ENCODE measurements at regions not wholly inside any gene's neighbourhood (a gene's known extent, or its start where the extent isn't known, plus 50 kb on each side); places are given as distances from the start of the nearest gene placed in this dataset.
A peak's percentile ranks its signal among the peaks of the same experiment; 100 is the strongest.

DNA sequence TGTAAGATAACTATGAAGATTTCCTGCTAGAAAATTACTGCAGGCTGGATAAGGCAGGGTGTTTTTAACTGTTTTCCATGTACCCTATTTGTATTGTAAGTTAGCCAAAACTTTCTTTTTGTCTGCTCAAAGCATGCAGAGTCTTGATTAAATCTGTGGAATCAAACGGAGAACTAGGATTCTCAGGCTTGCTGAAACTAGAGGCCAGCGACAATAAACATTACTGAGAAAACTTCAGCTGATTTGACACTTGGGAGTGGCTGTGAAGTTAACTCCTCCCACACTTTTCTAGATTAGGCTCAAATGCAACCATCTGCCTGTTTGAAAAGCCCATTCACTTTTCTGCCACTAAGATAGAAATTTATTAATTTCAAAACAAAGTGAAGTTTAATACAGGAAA, 153.2 kb upstream of the FRMD4B start:
- no peak for DNase-seq (ENCODE audit: low read depth in 4 of 4, low spot score in 2 of 4)

DNA sequence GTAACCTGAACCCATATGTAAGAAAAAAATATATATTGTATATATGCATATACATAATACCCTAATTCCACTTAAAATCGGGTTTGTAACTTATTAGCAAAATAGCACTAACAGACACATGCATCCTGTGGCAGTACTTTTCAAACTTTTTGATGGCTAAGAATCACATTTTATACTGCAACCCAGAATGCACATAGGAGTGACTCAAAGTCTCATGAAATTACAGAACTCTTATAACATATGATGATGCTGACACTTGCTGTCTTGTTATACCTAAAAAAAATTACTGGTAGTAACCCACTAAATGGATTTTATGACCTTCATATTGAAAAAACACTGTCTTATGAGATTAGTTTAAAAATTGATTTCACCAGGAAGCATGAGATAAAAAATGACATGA, 152.4 kb upstream of the FRMD4B start:
- DNase-seq (ENCODE audit: low read depth in 4 of 4, low spot score in 2 of 4) = no peak

DNA sequence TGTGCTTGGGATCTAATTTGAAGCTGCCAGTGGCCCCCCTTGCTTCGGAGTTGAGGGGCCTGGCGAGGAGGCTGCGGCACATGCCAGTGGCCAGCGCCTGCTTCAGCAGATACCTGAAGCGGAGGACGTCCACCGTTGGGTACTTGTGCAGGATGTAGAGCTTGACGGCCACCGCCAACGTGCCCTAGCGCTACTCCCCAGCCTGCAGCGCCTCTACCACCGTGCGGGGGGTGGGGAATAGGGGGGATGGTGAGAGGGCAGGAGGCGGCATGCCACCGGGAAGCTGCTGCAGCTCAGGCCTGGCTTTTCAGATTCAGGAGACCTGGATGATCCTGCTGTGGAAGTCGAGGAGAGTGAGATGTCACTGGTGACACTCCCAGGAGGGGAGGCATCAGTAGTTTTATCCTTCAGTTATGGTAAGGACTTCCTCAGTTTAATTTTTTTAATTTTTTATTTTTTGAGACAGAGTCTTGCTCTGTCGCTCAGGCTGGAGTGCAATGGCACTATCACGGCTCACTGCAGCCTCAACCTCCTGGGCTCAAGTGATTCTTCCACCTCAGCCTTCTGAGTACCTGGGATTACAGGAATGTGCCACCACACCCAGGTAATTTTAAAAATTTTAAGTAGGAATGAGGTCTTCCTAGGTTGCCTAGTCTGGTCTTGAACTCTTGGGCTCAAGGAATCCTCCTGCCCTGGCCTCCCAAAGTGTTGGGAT, 150.6 kb upstream of the FRMD4B start:
- DNase-seq (ENCODE audit: low read depth in 4 of 4, low spot score in 2 of 4) = no peak

- DNase-seq (ENCODE audit: low read depth in 4 of 4, low spot score in 2 of 4) = no peak
Measured at GRCh38 chr3:69535613-69536012, 149.7 kb upstream of the FRMD4B start.

- DNase-seq (ENCODE audit: low read depth in 4 of 4, low spot score in 2 of 4) = no peak
Measured at GRCh38 chr3:69532547-69533224, 146.8 kb upstream of the FRMD4B start.

DNA sequence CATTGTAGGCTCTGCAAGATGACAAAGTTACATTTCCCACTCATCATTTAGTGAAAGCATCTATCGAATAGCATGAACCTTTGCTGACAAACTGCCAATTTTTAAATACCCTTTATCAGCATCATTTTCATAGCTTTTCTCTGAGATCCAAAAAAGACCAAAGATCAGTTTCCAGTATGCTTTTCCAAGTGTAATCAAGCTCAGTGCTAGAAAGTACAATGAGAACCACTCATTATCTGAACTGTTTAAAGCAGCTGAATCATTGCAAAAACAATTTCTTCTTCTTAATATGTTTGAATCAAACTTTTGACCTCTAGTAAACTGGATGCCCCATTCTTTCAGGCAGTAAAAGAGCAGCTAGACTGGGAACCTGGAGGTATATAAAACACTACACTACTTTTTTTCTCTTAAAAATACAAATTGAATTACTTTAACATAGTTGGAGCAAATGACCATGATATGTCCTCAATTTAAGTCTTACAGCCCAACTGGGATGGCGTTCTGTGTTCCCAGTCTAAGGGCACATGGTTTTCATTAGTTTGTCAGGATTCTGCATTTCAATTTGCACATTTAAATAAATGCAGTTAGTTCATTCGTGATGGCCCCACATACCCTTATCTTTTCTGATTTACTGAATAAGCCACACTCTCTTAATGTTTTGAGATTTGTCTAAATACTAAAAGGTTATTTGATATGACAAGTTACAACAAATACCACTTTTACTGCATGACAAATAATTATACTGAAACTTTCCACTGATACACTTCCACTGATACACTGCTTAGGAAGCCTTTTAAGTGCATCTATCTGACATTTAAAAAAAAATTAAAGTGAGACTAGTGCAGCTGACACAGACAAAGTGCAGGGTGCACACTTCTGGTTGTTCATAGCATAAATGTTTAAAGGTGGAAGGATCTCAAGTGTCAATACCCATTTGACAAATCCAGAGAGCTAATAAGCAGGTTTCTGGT, 146.0 kb upstream of the FRMD4B start:
- DNase-seq (ENCODE audit: low read depth in 4 of 4, low spot score in 2 of 4) = no peak

- no peak for DNase-seq (ENCODE audit: low read depth in 4 of 4, low spot score in 2 of 4)
Measured at GRCh38 chr3:69530554-69530953, 144.7 kb upstream of the FRMD4B start.

DNA sequence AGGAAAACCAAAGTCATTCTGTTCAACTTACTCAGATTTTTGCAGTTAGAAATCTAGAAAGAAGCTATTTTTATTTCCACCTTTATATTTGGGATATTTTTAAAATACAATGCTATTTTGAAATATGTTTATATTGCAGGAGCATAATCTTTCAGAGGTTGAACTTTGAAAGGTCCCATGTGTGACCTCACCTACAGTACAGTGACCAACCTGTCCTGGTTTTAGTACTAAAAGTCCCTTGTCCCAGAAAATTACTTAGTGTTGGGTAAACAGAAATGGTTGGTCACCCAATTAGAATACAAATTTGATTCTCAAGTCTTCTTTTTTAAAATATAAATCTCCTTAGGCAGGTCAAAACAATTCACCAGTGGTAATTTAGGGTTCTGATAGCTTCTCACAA, 141.6 kb upstream of the FRMD4B start:
- no peak for DNase-seq (ENCODE audit: low read depth in 4 of 4, low spot score in 2 of 4)

DNA sequence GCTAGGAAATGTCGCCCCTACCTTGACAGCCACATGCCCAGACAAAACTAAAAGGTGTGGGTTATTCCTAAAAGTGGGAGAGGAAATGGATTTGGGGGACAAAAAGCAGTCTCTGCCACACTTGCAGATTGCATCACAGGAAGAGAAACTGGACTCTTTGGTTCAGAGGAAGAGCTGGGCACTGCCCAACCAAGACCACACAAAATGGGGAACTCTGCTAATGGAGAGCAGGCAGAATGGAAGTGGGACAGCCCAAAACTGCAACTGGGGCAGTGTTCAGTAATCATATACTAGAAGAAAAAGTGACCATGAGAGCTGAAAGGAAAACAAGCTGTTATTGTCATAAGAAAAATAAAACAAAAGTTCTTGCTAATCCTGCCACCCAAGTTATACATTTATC, 138.9 kb upstream of the FRMD4B start:
- DNase-seq (ENCODE audit: low read depth in 4 of 4, low spot score in 2 of 4) = no peak

GRCh38 chr3:69521286-69521685, 135.4 kb upstream of the FRMD4B start:
- no peak for DNase-seq (ENCODE audit: low read depth in 4 of 4, low spot score in 2 of 4)

GRCh38 chr3:69511361-69511760, 125.5 kb upstream of the FRMD4B start:
- DNase-seq (ENCODE audit: low read depth in 4 of 4, low spot score in 2 of 4) = no peak

GRCh38 chr3:69510481-69511030, 124.7 kb upstream of the FRMD4B start:
- DNase-seq (ENCODE audit: low read depth in 4 of 4, low spot score in 2 of 4) = peak in 3 of 4 donors; percentile 24 to 33 (median 29)

DNA sequence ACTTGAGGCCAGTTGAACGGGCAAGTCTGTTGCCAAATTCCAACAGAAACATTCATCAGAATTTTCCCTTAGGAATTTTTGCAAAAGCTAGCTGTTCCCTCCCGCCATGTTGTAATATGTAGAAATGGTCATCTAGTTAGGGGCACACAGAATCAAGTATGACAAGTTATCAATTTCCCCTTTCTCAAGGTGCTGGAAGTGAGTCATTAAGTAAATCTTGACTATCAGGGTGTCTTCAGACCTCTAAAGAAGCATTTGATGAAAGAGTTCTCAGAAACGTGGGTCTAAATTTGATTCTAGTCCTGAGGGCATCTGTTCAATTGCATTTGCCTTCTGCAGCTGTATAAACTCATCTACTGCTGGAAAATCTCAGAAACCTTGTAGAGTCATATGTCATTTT, 123.4 kb upstream of the FRMD4B start:
- no peak for DNase-seq (ENCODE audit: low read depth in 4 of 4, low spot score in 2 of 4)

DNA sequence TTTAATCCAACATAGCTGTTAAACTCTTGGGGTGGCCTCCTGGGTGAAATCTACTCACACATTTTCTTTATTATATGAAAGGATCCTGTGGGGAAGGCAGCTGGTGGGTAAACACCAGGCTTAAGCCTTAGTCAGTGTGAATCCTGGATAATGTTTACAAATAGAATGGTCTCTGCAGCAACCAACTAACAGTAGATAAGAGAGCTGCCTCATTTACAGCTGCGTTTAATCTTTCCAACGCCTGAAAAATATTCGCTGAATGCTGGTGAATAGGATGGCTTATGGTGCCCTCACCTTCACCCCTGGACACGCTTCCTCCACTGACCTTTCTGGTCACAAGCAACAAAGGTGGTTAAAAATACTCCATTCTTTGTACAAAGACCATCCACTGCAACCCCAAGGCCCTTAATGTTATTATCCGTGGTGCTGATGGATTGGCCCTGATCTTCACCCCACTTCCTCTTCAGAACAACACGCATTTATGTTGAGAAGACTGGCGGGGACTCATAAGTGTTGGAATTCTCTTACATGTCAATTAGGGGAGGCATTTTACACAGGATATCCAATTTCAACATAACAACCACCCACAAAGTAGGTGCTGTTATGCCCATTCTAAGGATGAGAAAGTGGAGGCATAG, 120.0 kb upstream of the FRMD4B start:
- DNase-seq (ENCODE audit: low read depth in 4 of 4, low spot score in 2 of 4) = peak in 1 of 4 donors; percentile 9

- no peak for DNase-seq (ENCODE audit: low read depth in 4 of 4, low spot score in 2 of 4)
Measured at GRCh38 chr3:69504232-69504631, 118.3 kb upstream of the FRMD4B start.

- DNase-seq (ENCODE audit: low read depth in 4 of 4, low spot score in 2 of 4) = no peak
Measured at GRCh38 chr3:69500604-69501003, 114.7 kb upstream of the FRMD4B start.

DNA sequence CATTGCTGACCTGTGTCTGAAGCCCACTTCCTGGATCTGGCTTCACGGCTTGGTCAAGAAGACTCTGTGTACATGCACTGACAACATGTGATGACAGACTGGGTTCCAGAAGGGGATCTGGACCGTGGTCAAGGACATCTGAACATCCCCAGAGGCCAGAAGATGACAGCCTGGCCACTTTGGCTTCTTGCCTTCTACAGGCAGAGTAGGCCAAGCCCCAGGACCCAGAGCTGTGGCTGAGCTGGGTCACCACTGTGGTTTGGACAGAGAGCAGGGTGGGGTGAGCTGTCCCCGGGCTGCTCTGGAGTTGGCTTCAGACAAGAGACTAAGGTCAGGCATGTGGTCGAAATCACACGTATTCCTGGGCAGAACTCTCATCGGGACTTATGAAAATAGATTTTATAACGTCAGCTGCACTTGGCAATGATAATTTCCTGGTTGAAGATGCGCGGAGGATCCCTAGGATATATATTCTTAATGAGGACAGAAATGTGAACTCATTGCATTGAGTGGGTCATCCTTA, 114.1 kb upstream of the FRMD4B start:
- DNase-seq (ENCODE audit: low read depth in 4 of 4, low spot score in 2 of 4) = no peak

- no peak for DNase-seq (ENCODE audit: low read depth in 4 of 4, low spot score in 2 of 4)
Measured at GRCh38 chr3:69499422-69499821, 113.5 kb upstream of the FRMD4B start.

- DNase-seq (ENCODE audit: low read depth in 4 of 4, low spot score in 2 of 4) = no peak
Measured at GRCh38 chr3:69496856-69497255, 111.0 kb upstream of the FRMD4B start.

DNA sequence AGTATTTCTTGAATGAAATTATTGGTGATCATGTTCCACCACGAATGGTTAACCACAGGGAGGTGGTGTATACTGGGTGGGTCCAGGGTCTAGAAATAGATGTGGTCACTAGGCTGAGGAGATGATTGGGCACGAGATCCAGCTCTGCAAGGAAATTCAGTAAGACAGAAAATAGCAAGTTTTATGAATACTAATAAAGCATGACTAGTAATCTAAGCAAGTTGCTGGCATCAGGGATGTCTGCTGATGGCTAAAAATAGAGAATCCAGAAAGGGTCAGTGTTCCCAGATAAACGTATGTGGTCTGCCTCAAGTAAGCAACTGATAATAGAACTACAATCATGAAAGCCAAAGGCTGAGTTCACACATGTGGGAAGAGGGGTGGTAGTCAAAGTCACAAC, 108.3 kb upstream of the FRMD4B start:
- DNase-seq (ENCODE audit: low read depth in 4 of 4, low spot score in 2 of 4) = no peak

All from left renal cortex interstitium (tissue), 4 donors.